ENCODE measurements at regions not wholly inside any gene's neighbourhood (a gene's known extent, or its start where the extent isn't known, plus 50 kb on each side); places are given as distances from the start of the nearest gene placed in this dataset.
"Not testable (repeated sequence)": the region's sequence is repeated elsewhere in the genome, so short reads cannot be mapped to it uniquely, and the experiment has no call there.

DNA sequence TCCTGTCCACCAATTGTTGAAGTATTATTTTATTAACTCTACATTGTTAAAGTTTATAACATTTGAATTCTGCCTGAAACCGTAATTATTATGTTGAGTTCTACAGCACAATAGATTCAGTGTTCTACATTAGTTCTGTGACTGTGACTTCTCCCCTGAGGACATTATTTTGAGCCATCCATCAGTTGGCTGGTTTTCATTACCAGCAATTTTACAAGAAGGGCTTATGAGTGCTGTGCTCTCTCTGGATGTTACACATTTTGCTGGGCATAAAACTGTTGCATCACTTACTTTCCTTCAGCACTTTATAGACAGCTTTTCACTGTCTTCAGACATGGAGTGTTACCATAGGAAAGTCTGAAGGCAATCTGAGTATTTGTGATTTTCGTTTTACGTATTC lies 118.2 kb upstream of the KITLG start:
- intact Hi-C loops (cut with DNase I) = loop anchor here (10.0 kb wide), 1 partner anchor 314 kb away; no protein-coding TSS in a partner anchor
- no peak for ATAC-seq
- DNase-seq (ENCODE audit: missing footprints) = no peak

DNA sequence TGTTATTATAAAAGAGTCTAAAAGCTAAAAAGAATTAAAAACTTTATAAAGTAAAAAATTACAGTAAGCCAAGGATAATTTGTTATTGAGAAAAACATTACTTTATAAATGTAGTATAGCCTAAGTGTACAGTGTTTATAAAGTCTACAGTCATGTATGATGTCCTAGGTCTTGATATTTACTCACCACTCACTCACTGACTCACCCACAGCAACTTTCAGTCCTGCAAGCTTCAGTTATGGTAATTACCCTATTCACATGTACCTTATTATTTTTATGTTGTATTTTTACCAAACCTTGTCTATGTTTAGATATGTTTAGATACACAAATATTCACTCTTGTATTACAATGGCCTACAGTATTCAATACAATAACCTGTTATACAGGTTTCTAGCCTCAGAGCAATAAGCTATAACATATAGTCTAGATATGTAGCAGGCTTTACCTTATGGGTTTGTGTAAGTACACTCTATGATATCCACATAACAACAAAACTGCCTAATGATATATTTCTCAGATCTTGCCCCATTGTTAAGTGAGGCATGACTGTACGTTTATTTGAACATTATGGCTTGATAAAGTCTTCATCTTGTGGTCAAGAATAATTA lies 113.7 kb upstream of the KITLG start:
- ATAC-seq = no peak
- DNase-seq (ENCODE audit: missing footprints) = no peak
- intact Hi-C loops (cut with DNase I) = loop anchor here (10.0 kb wide), 1 partner anchor 309 kb away; no protein-coding TSS in a partner anchor

- DNase-seq (ENCODE audit: missing footprints) = no peak
- intact Hi-C loops (cut with DNase I) = loop anchor here (10.0 kb wide), 1 partner anchor 307 kb away; no protein-coding TSS in a partner anchor
- ATAC-seq = no peak
Observed at GRCh38 chr12:88691811-88692210, 111.5 kb upstream of the KITLG start.

DNA sequence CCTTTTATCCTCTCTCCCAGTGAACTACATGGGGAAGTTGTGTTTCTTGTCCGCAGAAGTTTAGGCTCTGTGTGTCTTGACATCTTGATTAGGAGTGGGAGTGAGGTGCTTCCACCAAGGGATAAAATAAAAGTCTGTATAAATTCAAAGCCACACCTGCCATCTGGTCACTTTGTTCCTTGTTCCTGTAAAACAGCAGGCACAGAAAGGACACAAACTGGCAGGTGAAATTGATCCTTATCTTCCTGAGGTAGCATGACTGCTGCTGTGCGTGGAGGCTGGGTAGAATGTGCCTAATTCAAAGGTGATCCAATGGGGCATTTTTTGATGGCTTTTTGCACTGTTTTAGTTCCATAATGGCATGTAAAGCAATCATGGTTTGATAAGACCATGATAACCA lies 104.3 kb upstream of the KITLG start:
- ATAC-seq = no peak
- no peak for DNase-seq (ENCODE audit: missing footprints)
- intact Hi-C loops (cut with DNase I) = no loop called here

DNA sequence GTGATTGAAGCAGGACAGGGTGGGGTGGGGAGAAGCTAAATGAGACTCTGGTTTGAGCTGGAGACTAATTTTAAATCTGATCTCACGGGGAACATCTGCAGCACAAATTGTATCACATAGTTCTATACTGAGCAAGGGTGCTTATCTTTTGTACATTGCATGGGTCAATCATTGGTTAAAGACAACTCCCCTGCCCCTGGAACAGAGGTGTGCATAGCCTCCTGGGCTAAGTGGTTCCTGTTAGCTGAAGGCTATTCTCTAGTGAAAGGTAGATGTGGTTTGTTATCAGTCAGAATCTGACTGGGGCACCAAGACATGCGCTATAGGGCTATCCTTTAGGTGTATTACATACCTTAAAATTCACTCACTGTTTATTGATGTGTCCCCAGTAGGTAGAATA lies 103.9 kb upstream of the KITLG start:
- DNase-seq (ENCODE audit: missing footprints) (no peak), ATAC-seq (no peak)
- intact Hi-C loops (cut with DNase I) = no loop called here

GRCh38 chr12:88683628-88684027 lies 103.4 kb upstream of the KITLG start:
- intact Hi-C loops (cut with DNase I) = no loop called here
- no peak for ATAC-seq
- no peak for DNase-seq (ENCODE audit: missing footprints)

- ATAC-seq = no peak
- intact Hi-C loops (cut with DNase I) = no loop called here
- no peak for DNase-seq (ENCODE audit: missing footprints)
Observed at GRCh38 chr12:88681271-88681670, 101.0 kb upstream of the KITLG start.

GRCh38 chr12:88677464-88677863 lies 97.2 kb upstream of the KITLG start:
- ATAC-seq (no peak), DNase-seq (ENCODE audit: missing footprints) (no peak)
- intact Hi-C loops (cut with DNase I) = no loop called here

DNA sequence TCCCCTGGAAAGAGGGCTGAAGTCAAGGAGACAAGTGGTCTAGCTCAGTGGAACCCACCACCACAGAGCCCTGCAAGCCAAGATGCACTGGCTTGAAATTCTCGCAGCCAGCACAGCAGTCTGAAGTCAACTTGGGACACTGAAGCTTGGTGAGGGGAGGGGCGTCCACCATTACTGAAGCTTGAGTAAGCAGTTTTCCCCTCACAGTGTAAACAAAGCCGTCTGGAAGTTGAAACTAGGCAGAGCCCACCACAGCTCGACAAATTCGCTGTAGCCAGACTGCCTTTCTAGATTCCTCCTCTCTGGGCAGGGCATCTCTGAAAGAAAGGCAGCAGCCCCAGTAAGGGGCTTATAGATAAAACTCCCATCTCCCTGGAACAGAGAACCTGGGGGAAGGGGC lies 87.3 kb upstream of the KITLG start:
- ATAC-seq; intact Hi-C loops (cut with DNase I); DNase-seq (ENCODE audit: missing footprints): not testable (repeated sequence)

DNA sequence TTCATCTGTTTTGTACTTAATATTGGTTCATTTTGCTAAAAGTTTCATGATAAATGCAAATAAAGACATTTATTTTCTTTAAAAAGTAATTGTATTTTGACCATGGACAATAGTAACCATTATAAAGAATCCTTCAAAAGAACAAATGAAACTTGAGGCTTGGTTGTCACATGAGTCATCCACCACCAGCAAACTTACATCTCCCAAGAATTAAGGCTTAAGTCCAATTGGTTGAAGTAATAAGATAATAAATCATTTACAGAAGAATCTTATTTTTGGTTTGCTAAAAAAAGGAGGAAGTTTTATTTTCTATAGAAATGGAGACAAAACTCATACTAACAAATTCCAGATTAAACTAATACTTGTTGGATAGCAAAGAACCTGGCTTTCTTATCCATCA lies 84.8 kb upstream of the KITLG start:
- intact Hi-C loops (cut with DNase I) = no loop called here
- DNase-seq (ENCODE audit: missing footprints) = no peak
- no peak for ATAC-seq

- ATAC-seq (no peak), DNase-seq (ENCODE audit: missing footprints) (no peak)
- intact Hi-C loops (cut with DNase I) = no loop called here
Observed at GRCh38 chr12:88662961-88663360, 82.7 kb upstream of the KITLG start.

- no peak for ATAC-seq
- no peak for DNase-seq (ENCODE audit: missing footprints)
- intact Hi-C loops (cut with DNase I) = no loop called here
Observed at GRCh38 chr12:88662093-88662492, 81.8 kb upstream of the KITLG start.

DNA sequence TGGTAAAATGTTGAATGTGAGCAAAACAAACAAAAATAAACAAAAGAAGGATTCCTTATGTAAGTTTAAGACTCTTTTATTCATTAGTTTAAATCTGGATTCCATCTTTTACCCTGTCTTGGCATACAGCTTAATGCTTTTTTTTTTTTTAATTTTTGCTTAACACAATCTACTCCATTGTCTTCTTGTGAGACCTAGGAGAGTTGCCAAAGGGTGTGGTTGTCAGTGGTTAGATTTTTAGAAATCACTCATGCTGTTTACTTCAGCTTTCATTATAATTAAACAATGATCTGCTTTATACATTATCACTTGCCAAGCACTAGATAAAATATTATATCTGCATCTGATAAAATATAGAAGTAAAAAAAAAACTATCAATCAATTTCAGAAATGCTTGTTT lies 77.7 kb upstream of the KITLG start:
- intact Hi-C loops (cut with DNase I) = loop anchor here (5.0 to 10.0 kb wide), 2 partner anchors 239 to 337 kb away; no protein-coding TSS in a partner anchor
- DNase-seq (ENCODE audit: missing footprints) (no peak), ATAC-seq (peak; percentile 52)

GRCh38 chr12:88650715-88651114 lies 70.4 kb upstream of the KITLG start:
- intact Hi-C loops (cut with DNase I) = loop anchor here (10.0 kb wide), 1 partner anchor 344 kb away; no protein-coding TSS in a partner anchor
- no peak for DNase-seq (ENCODE audit: missing footprints)
- ATAC-seq = no peak

GRCh38 chr12:88648625-88649024 lies 68.4 kb upstream of the KITLG start:
- DNase-seq (ENCODE audit: missing footprints) (no peak), ATAC-seq (no peak)
- intact Hi-C loops (cut with DNase I) = no loop called here

DNA sequence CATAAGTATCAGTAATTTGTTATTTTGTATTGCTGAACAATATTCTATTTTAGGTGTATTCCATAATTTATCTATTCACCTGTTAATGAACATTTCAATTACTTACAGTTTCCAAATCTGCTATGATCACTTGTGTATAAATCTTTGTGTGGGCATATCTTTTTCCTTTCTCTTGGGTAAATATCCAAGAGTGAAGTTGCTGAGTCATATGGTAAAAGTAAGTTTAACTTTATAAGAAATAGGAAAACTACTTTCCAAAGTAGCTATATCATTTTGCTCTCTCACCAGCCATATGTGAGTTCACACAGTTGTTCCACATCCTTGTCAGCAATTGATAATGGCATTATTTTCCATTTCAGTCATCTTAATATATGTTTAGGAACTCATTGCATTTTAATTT lies 66.6 kb upstream of the KITLG start:
- intact Hi-C loops (cut with DNase I) = no loop called here
- ATAC-seq = no peak
- no peak for DNase-seq (ENCODE audit: missing footprints)

DNA sequence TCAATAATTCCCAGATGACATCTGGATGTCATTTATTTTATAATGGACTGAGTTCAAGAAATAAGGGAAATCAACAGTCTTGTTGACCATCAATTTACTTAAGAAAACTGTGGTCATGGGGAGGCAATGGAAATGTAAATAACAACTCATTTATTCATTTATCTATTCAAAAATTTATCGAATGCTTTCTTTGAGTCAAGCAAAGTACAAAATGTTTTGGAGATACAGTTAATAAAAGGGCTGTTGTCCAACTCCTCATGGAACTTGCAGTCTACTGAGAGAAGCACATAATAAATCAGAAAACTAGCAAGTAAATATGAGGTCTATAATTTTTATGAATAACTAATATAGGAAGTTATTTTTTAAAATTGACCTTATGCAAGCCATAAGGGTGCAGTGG lies 65.5 kb upstream of the KITLG start:
- no peak for ATAC-seq
- no peak for DNase-seq (ENCODE audit: missing footprints)
- intact Hi-C loops (cut with DNase I) = no loop called here

GRCh38 chr12:88644946-88645702 lies 64.9 kb upstream of the KITLG start:
- intact Hi-C loops (cut with DNase I) = no loop called here
- ATAC-seq = no peak

GRCh38 chr12:88643685-88644084 lies 63.4 kb upstream of the KITLG start:
- intact Hi-C loops (cut with DNase I) = no loop called here
- no peak for DNase-seq (ENCODE audit: missing footprints)
- no peak for ATAC-seq

More at GRCh38 chr12:88644946-88645702, 64.9 kb upstream of the KITLG start:
- DNase-seq (ENCODE audit: missing footprints) = no peak

DNA sequence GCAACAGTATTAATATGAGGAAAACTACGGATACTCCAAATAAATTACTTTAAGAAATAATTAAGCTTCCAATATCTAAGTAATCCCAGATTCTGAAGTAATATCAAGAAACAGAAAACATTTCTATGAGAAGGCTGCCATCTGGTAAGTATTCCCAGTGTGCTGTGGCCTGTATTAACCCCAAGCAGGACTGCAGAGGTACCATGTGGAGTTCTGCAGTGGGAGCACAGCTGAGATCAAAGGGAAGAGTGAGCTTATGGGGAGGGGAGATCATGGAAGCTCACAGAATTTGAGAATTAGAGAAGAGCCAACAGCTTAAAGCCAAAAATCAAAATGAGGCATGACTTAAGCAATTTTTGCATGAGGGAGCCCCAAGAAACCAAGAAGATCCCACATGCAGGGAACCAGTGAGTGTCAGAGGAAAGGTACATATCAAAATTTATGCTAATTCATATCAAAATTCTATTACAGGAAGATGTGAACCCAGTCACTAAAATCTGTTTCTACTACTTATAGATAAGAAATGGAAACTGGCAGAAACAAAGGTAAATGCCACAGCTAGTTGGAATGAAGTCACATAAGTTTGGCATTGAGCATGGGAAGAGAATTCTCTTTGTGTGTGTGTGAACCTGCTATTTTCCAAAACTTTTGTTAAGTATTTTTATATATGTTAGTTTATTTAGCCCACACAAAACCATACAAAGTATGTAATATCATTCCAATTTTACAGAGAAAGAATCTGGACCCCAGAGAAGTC lies 62.6 kb upstream of the KITLG start:
- intact Hi-C loops (cut with DNase I) = no loop called here
- DNase-seq (ENCODE audit: missing footprints) (no peak), ATAC-seq (no peak)

Data from Right ventricle myocardium inferior (tissue), 1 donor.